ENCODE measurements at regions not wholly inside any gene's neighbourhood (a gene's known extent, or its start where the extent isn't known, plus 50 kb on each side); places are given as distances from the start of the nearest gene placed in this dataset.

DNA sequence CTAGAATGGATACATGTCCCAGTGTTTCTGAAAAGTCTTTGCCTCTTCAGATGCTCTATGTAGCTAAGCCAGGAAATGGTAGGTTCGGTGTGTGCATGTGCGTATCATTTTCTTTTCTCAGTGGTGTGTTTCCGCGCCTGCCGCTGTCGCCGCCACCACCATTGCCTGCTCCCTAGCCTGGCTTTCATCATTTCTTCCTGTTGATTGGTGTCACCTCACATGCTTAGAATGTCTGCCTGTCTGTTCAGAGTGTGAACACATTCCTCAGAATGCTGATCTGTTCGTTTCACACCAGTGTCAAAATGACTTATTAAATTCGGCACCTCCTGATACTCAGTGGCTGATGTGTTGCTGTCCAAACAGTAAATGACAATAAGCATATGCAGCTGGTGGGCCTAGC lies 255.2 kb upstream of the SPRED2 start (continued):
- TF ChIP-seq ZNF337 (CRISPR knock-in tag; IDR thresholded peaks at IDR 0.05; ENCODE audit: borderline replicate concordance, low read depth), result no peak

DNA sequence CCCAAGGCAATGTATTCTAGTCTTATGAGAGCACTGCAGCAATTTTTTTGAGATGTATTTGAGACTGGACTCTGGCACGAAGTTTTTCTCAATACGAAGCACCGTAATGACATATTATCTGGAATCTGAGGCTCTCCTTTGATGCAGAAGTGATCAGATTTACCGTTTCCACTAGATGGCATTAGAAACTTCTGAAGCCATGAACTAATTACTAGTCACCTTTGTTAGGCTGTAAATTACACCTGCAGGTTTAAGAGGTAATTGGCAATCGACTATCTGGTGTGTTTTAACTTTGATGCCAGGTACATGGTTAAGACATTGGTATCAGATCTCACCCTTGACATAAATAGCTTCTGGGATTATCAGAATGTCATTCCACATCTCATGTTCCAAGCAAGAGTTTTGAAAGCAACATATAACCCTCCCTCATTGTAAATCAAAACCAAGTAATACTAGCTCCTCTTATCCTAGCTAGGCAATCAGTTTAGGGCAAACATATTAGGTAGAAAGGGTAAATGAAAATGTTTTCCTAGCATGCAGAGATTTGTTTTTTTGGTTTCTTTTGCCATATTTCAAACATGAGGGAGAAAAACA lies 254.6 kb upstream of the SPRED2 start:
- in situ Hi-C loops (cut with HindIII; ENCODE audit: extremely low pct_ligation_motif_present, low pct_unique_long_range_greater_than_20kb), result no loop called here
- no peak overlapping the region for H3K4me2 ChIP-seq (ENCODE audit: low read depth, low read length)
- H3K9me3 ChIP-seq (ENCODE audit: low read length), result no peaks in the 10 kb centered on the region
- DNase-seq (ENCODE audit: low spot score), result no peak
- H3K4me1 ChIP-seq (ENCODE audit: insufficient read depth, low read length), result no peaks in the 10 kb centered on the region
- no peaks in the 10 kb centered on the region for H4K20me1 ChIP-seq (ENCODE audit: insufficient read depth, low read length)
- ChIA-PET POLR2A (no interaction called here), CTCF (ENCODE audit: low intra/inter-chr PET ratio, low total read pairs) (no interaction called here)
- no TSS peak for BruUV-seq (replicated peaks)
- intact Hi-C loops (cut with micrococcal nuclease; ENCODE audit: unreplicated experiment), result no loop called here
- H3K36me3 ChIP-seq (replicated peaks in 1 of 2; ENCODE audit: control insufficient read depth in 1 of 2, insufficient read depth in 2 of 2, low read length in 2 of 2), result no peaks in the 10 kb centered on the region
- H3K9ac ChIP-seq (ENCODE audit: insufficient read depth, low read depth, low read length), result no peak overlapping the region
- H3K27me3 ChIP-seq (ENCODE audit: control insufficient read depth in 1 of 2, insufficient read depth in 2 of 2, low read length in 2 of 2), result peaks cover 0 to 10% of the 10 kb centered on the region in 2 experiments; a peak in 3 of 5 replicates
- no peak for FAIRE-seq
- no peak overlapping the region for H3K27ac ChIP-seq (ENCODE audit: extremely low read length, insufficient read depth, low read length)
- no peaks in the 10 kb centered on the region for H3K79me2 ChIP-seq (ENCODE audit: insufficient read depth, low read length)
- no peak for ATAC-seq
- no peak overlapping the region for H2AFZ ChIP-seq (ENCODE audit: low read length)
- no peak overlapping the region for H3K4me3 ChIP-seq (replicated peaks in 1 of 3; ENCODE audit: insufficient read depth in 1 of 3, low read depth in 2 of 3, low read length in 3 of 3)
- 26% methylated on average over 5 of the region's 5 CpGs for WGBS (ENCODE audit: low lambda C conversion rate)
- TF ChIP-seq NKX3-1 (CRISPR knock-in tag; IDR thresholded peaks at IDR 0.05) (no peak), KLF13 (CRISPR knock-in tag; IDR thresholded peaks at IDR 0.05) (no peak), HHEX (CRISPR knock-in tag; IDR thresholded peaks at IDR 0.05) (no peak), STAG1 (CRISPR knock-in tag; IDR thresholded peaks at IDR 0.05) (peak; percentile 28; the same call in 1 of the 2 replicates)
- TF ChIP-seq, protein P1, sequence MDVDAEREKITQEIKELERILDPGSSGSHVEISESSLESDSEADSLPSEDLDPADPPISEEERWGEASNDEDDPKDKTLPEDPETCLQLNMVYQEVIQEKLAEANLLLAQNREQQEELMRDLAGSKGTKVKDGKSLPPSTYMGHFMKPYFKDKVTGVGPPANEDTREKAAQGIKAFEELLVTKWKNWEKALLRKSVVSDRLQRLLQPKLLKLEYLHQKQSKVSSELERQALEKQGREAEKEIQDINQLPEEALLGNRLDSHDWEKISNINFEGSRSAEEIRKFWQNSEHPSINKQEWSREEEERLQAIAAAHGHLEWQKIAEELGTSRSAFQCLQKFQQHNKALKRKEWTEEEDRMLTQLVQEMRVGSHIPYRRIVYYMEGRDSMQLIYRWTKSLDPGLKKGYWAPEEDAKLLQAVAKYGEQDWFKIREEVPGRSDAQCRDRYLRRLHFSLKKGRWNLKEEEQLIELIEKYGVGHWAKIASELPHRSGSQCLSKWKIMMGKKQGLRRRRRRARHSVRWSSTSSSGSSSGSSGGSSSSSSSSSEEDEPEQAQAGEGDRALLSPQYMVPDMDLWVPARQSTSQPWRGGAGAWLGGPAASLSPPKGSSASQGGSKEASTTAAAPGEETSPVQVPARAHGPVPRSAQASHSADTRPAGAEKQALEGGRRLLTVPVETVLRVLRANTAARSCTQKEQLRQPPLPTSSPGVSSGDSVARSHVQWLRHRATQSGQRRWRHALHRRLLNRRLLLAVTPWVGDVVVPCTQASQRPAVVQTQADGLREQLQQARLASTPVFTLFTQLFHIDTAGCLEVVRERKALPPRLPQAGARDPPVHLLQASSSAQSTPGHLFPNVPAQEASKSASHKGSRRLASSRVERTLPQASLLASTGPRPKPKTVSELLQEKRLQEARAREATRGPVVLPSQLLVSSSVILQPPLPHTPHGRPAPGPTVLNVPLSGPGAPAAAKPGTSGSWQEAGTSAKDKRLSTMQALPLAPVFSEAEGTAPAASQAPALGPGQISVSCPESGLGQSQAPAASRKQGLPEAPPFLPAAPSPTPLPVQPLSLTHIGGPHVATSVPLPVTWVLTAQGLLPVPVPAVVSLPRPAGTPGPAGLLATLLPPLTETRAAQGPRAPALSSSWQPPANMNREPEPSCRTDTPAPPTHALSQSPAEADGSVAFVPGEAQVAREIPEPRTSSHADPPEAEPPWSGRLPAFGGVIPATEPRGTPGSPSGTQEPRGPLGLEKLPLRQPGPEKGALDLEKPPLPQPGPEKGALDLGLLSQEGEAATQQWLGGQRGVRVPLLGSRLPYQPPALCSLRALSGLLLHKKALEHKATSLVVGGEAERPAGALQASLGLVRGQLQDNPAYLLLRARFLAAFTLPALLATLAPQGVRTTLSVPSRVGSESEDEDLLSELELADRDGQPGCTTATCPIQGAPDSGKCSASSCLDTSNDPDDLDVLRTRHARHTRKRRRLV (CRISPR knock-in tag; IDR thresholded peaks at IDR 0.05), result no peak
- TF ChIP-seq, protein P2, sequence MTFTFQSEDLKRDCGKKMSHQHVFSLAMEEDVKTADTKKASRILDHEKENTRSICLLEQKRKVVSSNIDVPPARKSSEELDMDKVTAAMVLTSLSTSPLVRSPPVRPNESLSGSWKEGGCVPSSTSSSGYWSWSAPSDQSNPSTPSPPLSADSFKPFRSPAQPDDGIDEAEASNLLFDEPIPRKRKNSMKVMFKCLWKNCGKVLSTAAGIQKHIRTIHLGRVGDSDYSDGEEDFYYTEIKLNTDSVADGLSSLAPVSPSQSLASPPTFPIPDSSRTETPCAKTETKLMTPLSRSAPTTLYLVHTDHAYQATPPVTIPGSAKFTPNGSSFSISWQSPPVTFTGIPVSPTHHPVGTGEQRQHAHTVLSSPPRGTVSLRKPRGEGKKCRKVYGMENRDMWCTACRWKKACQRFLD (CRISPR knock-in tag; IDR thresholded peaks at IDR 0.05; ENCODE audit: borderline replicate concordance), result no peak
- TF ChIP-seq, protein P3, sequence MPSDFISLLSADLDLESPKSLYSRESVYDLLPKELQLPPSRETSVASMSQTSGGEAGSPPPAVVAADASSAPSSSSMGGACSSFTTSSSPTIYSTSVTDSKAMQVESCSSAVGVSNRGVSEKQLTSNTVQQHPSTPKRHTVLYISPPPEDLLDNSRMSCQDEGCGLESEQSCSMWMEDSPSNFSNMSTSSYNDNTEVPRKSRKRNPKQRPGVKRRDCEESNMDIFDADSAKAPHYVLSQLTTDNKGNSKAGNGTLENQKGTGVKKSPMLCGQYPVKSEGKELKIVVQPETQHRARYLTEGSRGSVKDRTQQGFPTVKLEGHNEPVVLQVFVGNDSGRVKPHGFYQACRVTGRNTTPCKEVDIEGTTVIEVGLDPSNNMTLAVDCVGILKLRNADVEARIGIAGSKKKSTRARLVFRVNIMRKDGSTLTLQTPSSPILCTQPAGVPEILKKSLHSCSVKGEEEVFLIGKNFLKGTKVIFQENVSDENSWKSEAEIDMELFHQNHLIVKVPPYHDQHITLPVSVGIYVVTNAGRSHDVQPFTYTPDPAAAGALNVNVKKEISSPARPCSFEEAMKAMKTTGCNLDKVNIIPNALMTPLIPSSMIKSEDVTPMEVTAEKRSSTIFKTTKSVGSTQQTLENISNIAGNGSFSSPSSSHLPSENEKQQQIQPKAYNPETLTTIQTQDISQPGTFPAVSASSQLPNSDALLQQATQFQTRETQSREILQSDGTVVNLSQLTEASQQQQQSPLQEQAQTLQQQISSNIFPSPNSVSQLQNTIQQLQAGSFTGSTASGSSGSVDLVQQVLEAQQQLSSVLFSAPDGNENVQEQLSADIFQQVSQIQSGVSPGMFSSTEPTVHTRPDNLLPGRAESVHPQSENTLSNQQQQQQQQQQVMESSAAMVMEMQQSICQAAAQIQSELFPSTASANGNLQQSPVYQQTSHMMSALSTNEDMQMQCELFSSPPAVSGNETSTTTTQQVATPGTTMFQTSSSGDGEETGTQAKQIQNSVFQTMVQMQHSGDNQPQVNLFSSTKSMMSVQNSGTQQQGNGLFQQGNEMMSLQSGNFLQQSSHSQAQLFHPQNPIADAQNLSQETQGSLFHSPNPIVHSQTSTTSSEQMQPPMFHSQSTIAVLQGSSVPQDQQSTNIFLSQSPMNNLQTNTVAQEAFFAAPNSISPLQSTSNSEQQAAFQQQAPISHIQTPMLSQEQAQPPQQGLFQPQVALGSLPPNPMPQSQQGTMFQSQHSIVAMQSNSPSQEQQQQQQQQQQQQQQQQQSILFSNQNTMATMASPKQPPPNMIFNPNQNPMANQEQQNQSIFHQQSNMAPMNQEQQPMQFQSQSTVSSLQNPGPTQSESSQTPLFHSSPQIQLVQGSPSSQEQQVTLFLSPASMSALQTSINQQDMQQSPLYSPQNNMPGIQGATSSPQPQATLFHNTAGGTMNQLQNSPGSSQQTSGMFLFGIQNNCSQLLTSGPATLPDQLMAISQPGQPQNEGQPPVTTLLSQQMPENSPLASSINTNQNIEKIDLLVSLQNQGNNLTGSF (CRISPR knock-in tag; IDR thresholded peaks at IDR 0.05), result no peak
- TF ChIP-seq, protein P4, sequence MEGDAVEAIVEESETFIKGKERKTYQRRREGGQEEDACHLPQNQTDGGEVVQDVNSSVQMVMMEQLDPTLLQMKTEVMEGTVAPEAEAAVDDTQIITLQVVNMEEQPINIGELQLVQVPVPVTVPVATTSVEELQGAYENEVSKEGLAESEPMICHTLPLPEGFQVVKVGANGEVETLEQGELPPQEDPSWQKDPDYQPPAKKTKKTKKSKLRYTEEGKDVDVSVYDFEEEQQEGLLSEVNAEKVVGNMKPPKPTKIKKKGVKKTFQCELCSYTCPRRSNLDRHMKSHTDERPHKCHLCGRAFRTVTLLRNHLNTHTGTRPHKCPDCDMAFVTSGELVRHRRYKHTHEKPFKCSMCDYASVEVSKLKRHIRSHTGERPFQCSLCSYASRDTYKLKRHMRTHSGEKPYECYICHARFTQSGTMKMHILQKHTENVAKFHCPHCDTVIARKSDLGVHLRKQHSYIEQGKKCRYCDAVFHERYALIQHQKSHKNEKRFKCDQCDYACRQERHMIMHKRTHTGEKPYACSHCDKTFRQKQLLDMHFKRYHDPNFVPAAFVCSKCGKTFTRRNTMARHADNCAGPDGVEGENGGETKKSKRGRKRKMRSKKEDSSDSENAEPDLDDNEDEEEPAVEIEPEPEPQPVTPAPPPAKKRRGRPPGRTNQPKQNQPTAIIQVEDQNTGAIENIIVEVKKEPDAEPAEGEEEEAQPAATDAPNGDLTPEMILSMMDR (CRISPR knock-in tag; IDR thresholded peaks at IDR 0.05), result peak; percentile 42
